ENCODE measurements at regions not wholly inside any gene's neighbourhood (a gene's known extent, or its start where the extent isn't known, plus 50 kb on each side); places are given as distances from the start of the nearest gene placed in this dataset.

DNA sequence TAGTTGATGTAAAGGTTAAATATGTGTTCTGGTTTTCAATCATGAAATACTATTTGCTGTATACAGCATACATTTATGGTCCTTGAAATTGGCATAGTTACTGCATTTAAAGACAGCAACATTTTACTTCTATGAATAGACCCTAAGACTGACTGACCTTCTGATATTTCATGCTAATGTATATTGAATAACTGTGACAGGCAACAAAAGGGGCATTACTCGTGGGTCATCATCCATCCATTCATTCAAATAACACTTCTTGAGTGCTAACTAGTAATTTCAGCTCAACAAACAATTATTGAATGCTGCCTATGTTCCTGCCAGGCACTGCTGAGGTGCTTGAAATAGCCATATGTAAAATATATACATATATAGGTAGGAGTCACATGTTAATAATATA is 92.8 kb upstream of the ADAMTS3 start:
- Histone ChIP-seq H3K9me3 (ENCODE audit: control insufficient read depth in 1 of 2, insufficient read depth in 1 of 2, low read depth in 1 of 2, low read length in 2 of 2) (no peaks in the 10 kb centered on the region), H3K4me1 (ENCODE audit: control insufficient read depth in 1 of 2, insufficient read depth in 2 of 2, low read length in 2 of 2) (no peaks in the 10 kb centered on the region), H3K27ac (ENCODE audit: low read depth, low read length) (no peak overlapping the region), H3K79me2 (ENCODE audit: insufficient read depth, low read length) (no peaks in the 10 kb centered on the region), H3K36me3 (ENCODE audit: control insufficient read depth in 1 of 2, insufficient read depth in 2 of 2, low read length in 2 of 2) (no peaks in the 10 kb centered on the region), H3K27me3 (ENCODE audit: insufficient read depth, low read length) (0 out of 2 replicates have a peak, but pooled peaks cover 3% of the 10 kb centered on the region), H3K9ac (ENCODE audit: low read length) (no peak overlapping the region), H2AFZ (ENCODE audit: low read depth, low read length, poor library complexity, severe bottlenecking) (no peak overlapping the region), H4K20me1 (ENCODE audit: insufficient read depth) (no peaks in the 10 kb centered on the region), H3K4me2 (ENCODE audit: low read length) (no peak overlapping the region), H3K9me2 (ENCODE audit: insufficient read depth) (no peaks in the 10 kb centered on the region), H3K4me3 (replicated peaks in 1 of 2; ENCODE audit: low read depth in 1 of 2, low read length in 2 of 2) (no peak overlapping the region)
- ATAC-seq (no peak), DNase-seq (ENCODE audit: low read depth, low spot score) (no peak)
- TF ChIP-seq, protein P1, sequence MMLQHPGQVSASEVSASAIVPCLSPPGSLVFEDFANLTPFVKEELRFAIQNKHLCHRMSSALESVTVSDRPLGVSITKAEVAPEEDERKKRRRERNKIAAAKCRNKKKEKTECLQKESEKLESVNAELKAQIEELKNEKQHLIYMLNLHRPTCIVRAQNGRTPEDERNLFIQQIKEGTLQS (IDR thresholded peaks at IDR 0.05), result no peak
- TF ChIP-seq, protein P2, sequence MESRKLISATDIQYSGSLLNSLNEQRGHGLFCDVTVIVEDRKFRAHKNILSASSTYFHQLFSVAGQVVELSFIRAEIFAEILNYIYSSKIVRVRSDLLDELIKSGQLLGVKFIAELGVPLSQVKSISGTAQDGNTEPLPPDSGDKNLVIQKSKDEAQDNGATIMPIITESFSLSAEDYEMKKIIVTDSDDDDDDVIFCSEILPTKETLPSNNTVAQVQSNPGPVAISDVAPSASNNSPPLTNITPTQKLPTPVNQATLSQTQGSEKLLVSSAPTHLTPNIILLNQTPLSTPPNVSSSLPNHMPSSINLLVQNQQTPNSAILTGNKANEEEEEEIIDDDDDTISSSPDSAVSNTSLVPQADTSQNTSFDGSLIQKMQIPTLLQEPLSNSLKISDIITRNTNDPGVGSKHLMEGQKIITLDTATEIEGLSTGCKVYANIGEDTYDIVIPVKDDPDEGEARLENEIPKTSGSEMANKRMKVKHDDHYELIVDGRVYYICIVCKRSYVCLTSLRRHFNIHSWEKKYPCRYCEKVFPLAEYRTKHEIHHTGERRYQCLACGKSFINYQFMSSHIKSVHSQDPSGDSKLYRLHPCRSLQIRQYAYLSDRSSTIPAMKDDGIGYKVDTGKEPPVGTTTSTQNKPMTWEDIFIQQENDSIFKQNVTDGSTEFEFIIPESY (IDR thresholded peaks at IDR 0.05; ENCODE audit: extremely low read depth, insufficient replicate concordance, low read length), result no peak
- no peak for TF ChIP-seq EZH2phosphoT487 (IDR thresholded peaks at IDR 0.05; ENCODE audit: borderline replicate concordance)
- TF ChIP-seq EGR1 (IDR thresholded peaks at IDR 0.05; ENCODE audit: low read depth), result no peak
- no peak for TF ChIP-seq TCF7L2 (IDR thresholded peaks at IDR 0.05; ENCODE audit: borderline replicate concordance, extremely low read depth, insufficient read depth, insufficient read length)
- TF ChIP-seq ZNF274 (IDR thresholded peaks at IDR 0.05; ENCODE audit: low read depth, low read length), result no peak
- TF ChIP-seq, protein P3, sequence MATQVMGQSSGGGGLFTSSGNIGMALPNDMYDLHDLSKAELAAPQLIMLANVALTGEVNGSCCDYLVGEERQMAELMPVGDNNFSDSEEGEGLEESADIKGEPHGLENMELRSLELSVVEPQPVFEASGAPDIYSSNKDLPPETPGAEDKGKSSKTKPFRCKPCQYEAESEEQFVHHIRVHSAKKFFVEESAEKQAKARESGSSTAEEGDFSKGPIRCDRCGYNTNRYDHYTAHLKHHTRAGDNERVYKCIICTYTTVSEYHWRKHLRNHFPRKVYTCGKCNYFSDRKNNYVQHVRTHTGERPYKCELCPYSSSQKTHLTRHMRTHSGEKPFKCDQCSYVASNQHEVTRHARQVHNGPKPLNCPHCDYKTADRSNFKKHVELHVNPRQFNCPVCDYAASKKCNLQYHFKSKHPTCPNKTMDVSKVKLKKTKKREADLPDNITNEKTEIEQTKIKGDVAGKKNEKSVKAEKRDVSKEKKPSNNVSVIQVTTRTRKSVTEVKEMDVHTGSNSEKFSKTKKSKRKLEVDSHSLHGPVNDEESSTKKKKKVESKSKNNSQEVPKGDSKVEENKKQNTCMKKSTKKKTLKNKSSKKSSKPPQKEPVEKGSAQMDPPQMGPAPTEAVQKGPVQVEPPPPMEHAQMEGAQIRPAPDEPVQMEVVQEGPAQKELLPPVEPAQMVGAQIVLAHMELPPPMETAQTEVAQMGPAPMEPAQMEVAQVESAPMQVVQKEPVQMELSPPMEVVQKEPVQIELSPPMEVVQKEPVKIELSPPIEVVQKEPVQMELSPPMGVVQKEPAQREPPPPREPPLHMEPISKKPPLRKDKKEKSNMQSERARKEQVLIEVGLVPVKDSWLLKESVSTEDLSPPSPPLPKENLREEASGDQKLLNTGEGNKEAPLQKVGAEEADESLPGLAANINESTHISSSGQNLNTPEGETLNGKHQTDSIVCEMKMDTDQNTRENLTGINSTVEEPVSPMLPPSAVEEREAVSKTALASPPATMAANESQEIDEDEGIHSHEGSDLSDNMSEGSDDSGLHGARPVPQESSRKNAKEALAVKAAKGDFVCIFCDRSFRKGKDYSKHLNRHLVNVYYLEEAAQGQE (IDR thresholded peaks at IDR 0.05; ENCODE audit: low read depth), result no peak
- no peak for TF ChIP-seq ZFX (IDR thresholded peaks at IDR 0.05)
- no peak for TF ChIP-seq CBX3 (IDR thresholded peaks at IDR 0.05; ENCODE audit: low read depth)
- no peak for TF ChIP-seq POLR2A (IDR thresholded peaks at IDR 0.05; ENCODE audit: borderline replicate concordance, extremely low read depth, insufficient read depth, insufficient read length)
- no peak for TF ChIP-seq FOSL1 (IDR thresholded peaks at IDR 0.05; ENCODE audit: low read depth)
- no peak for TF ChIP-seq YY1 (IDR thresholded peaks at IDR 0.05; ENCODE audit: extremely low read depth, insufficient replicate concordance, low read depth, low read length)
- ChIA-PET POLR2A (no interaction called here), CTCF (no interaction called here), RAD21 (ENCODE audit: low non-redundant PET in 1 of 2, low total read pairs in 2 of 2, uncharacterized antibody in 2 of 2, unreplicated experiment in 2 of 2) (no interaction called here)
- intact Hi-C loops (cut with micrococcal nuclease), result no loop called here
- BruUV-seq (replicated peaks), result no TSS peak

Data from HCT116 (cell line).